Panc1 (cell line): ENCODE measurements at regions not wholly inside any gene's neighbourhood (a gene's known extent, or its start where the extent isn't known, plus 50 kb on each side); places are given as distances from the start of the nearest gene placed in this dataset.

Experiments used
- CTCF ChIP-seq: fragments of 450-650 bp; IDR thresholded peaks from 2 replicates; pipeline ENCODE4 v1.5.1; 2017; ENCODE audit warnings: mild to moderate bottlenecking
- POLR2AphosphoS5 ChIP-seq: IDR thresholded peaks from 2 replicates; pipeline ENCODE4 v1.6.1; 2012; ENCODE audit warnings: mild to moderate bottlenecking, low read depth, low read length, moderate library complexity
- REST ChIP-seq, 2 experiments: IDR thresholded peaks; 2 replicates each; pipeline ENCODE4 v1.6.1; 2011 to 2012; ENCODE audit warnings: low read depth in 2 of 2, control low read depth in 1 of 2, low read length in 1 of 2, mild to moderate bottlenecking in 1 of 2, moderate library complexity in 1 of 2; ENCODE audit not compliant: insufficient read depth in 1 of 2
- SIN3A ChIP-seq: IDR thresholded peaks from 2 replicates; pipeline ENCODE4 v1.6.1; 2012; ENCODE audit warnings: low read depth, mild to moderate bottlenecking, low read length, moderate library complexity, borderline replicate concordance; ENCODE audit not compliant: insufficient read depth
- TCF7L2 ChIP-seq: IDR thresholded peaks from 2 replicates; pipeline ENCODE4 v1.6.1; 2011; ENCODE audit warnings: mild to moderate bottlenecking, low read depth, low read length, inconsistent platforms

GRCh38 chr7:40996233-40996677 is 706.6 kb downstream of the INHBA start:
- TF ChIP-seq CTCF: no peak
- no peak for TF ChIP-seq REST (IDR thresholded peaks at IDR 0.05; ENCODE audit: insufficient read depth in 1 of 2, low read depth in 2 of 2, low read length in 1 of 2)
- no peak for TF ChIP-seq POLR2AphosphoS5
- no peak for TF ChIP-seq TCF7L2
- no peak for TF ChIP-seq SIN3A
